ENCODE measurements at regions not wholly inside any gene's neighbourhood (a gene's known extent, or its start where the extent isn't known, plus 50 kb on each side); places are given as distances from the start of the nearest gene placed in this dataset.

DNA sequence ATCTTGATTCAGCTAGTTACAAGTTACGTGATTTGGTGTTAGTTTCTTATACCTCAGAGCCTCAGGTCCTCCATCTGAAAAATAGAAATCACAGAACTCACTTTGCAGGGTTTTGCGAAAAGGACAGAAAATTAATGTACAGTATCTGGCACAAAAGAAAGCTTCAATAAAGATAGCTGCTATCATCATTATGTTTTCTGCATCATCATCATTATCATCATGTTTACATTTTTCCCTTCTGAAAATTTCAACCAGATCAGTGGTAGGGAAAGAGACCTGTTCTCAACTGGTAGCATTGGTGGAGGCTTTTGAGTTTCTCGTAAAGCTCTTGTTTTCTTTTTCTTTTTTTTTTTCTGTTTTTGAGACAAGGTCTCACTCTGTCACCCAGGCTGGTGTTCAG is 174.7 kb upstream of the PBX1 start:
- POLR2A ChIA-PET, result no interaction called here
- no peak for DNase-seq (ENCODE audit: low spot score)
- Histone ChIP-seq H3K9me2 (ENCODE audit: insufficient read depth, low read length) (no peaks in the 10 kb centered on the region; the same call in 1 of the 2 replicates), H2AFZ (ENCODE audit: low read length) (no peak overlapping the region), H3K4me1 (ENCODE audit: insufficient read depth, low read length, poor library complexity, severe bottlenecking) (no peaks in the 10 kb centered on the region), H3K36me3 (ENCODE audit: insufficient read depth, low read length) (no peaks in the 10 kb centered on the region), H3K27ac (ENCODE audit: low read depth, low read length, poor library complexity, severe bottlenecking) (no peak overlapping the region), H4K20me1 (ENCODE audit: insufficient read depth, low read length) (no peaks in the 10 kb centered on the region), H3K4me3 (ENCODE audit: low read depth, low read length, poor library complexity, severe bottlenecking) (no peak overlapping the region), H3K9me3 (ENCODE audit: low read length) (no peaks in the 10 kb centered on the region), H3K79me2 (ENCODE audit: insufficient read depth, low read depth, low read length) (no peaks in the 10 kb centered on the region), H3K4me2 (ENCODE audit: low read length) (no peak overlapping the region)
- CTCF ChIA-PET (ENCODE audit: unreplicated experiment), result no interaction called here
- no TSS peak for BruUV-seq (replicated peaks)
- TF ChIP-seq, protein P1, sequence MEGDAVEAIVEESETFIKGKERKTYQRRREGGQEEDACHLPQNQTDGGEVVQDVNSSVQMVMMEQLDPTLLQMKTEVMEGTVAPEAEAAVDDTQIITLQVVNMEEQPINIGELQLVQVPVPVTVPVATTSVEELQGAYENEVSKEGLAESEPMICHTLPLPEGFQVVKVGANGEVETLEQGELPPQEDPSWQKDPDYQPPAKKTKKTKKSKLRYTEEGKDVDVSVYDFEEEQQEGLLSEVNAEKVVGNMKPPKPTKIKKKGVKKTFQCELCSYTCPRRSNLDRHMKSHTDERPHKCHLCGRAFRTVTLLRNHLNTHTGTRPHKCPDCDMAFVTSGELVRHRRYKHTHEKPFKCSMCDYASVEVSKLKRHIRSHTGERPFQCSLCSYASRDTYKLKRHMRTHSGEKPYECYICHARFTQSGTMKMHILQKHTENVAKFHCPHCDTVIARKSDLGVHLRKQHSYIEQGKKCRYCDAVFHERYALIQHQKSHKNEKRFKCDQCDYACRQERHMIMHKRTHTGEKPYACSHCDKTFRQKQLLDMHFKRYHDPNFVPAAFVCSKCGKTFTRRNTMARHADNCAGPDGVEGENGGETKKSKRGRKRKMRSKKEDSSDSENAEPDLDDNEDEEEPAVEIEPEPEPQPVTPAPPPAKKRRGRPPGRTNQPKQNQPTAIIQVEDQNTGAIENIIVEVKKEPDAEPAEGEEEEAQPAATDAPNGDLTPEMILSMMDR (conservative IDR thresholded peaks at IDR 0.05; ENCODE audit: low read length), result no peak
- no peak for TF ChIP-seq EZH2phosphoT487 (IDR thresholded peaks at IDR 0.05; ENCODE audit: borderline replicate concordance, low read depth, low read length)
- intact Hi-C loops (cut with micrococcal nuclease; ENCODE audit: unreplicated experiment), result no loop called here

DNA sequence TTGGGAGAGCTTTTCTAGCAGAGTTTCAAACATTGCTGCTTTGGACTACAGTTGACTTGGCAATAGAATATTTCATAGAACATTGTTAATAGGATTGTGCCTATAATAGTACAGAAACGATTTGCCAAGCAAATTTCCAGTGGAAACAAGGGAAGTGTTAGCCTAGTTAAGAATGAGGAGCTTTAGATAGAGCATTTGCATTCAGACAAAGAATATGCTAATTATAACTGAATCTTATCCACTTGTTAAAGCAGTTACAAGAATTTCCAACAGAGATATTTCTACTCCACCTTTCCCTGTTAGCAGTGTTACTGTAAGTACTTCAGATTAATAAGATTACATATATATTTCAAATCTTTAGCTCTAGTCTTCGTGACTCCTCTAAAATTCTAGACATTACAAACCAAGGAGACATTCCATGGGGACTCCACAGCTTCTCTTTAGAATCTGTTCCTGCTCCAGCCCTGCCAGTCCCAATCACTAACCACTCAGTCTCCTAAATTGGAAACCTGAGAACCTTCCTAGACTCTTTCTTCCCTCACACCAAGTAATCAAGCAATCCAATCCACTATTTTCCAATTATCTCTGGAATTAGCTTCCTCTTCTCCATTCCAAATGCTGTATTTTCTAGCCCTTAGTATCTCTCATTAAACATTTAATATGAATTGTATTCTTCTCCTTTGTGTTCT is 141.8 kb upstream of the PBX1 start:
- Histone ChIP-seq H3K4me3 (ENCODE audit: low read depth, low read length, poor library complexity, severe bottlenecking) (no peak overlapping the region), H3K79me2 (ENCODE audit: insufficient read depth, low read depth, low read length) (no peaks in the 10 kb centered on the region), H2AFZ (ENCODE audit: low read length) (no peak overlapping the region), H3K4me2 (ENCODE audit: low read length) (no peak overlapping the region), H3K27ac (ENCODE audit: low read depth, low read length, poor library complexity, severe bottlenecking) (no peak overlapping the region), H4K20me1 (ENCODE audit: insufficient read depth, low read length) (no peaks in the 10 kb centered on the region), H3K4me1 (ENCODE audit: insufficient read depth, low read length, poor library complexity, severe bottlenecking) (no peaks in the 10 kb centered on the region), H3K36me3 (ENCODE audit: insufficient read depth, low read length) (no peaks in the 10 kb centered on the region), H3K9me2 (ENCODE audit: insufficient read depth, low read length) (no peaks in the 10 kb centered on the region), H3K9me3 (ENCODE audit: low read length) (no peaks in the 10 kb centered on the region)
- CTCF ChIA-PET (ENCODE audit: unreplicated experiment), result no interaction called here
- no TSS peak for BruUV-seq (replicated peaks)
- TF ChIP-seq EZH2phosphoT487 (IDR thresholded peaks at IDR 0.05; ENCODE audit: borderline replicate concordance, low read depth, low read length), result no peak
- TF ChIP-seq, protein P1 (conservative IDR thresholded peaks at IDR 0.05; ENCODE audit: low read length), result no peak
- POLR2A ChIA-PET, result interaction anchor here (0.7 to 1.3 kb wide), 3 partner anchors 8 to 30 kb away, joined by 3 to 4 read pairs (median 4); no protein-coding TSS in a partner anchor
- DNase-seq (ENCODE audit: low spot score), result no peak
- intact Hi-C loops (cut with micrococcal nuclease; ENCODE audit: unreplicated experiment), result no loop called here

DNA sequence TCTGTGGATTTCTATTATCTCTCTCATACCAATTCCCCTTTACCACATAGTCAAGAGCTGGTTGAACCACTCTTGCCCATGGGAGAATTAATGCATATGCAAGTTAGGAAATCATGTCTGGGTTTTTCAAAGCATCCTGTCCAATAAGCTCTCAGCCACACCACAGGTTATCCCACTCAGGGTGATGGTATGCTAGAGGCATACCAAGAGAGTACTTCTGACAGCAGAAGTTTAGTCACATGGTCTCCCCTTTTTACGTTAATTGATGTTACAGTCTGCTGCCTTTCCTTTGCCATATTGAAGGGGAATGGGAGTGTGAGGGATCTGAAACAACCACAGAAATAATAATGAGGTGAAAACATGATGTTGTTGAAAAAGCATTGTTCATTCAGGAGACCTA is 135.8 kb upstream of the PBX1 start:
- H4K20me1 ChIP-seq (ENCODE audit: insufficient read depth, low read length), result no peaks in the 10 kb centered on the region
- no TSS peak for BruUV-seq (replicated peaks)
- H2AFZ ChIP-seq (ENCODE audit: low read length), result no peak overlapping the region
- H3K4me1 ChIP-seq (ENCODE audit: insufficient read depth, low read length, poor library complexity, severe bottlenecking), result no peaks in the 10 kb centered on the region
- H3K9me3 ChIP-seq (ENCODE audit: low read length), result no peaks in the 10 kb centered on the region
- DNase-seq (ENCODE audit: low spot score), result no peak
- H3K4me2 ChIP-seq (ENCODE audit: low read length), result no peak overlapping the region
- H3K79me2 ChIP-seq (ENCODE audit: insufficient read depth, low read depth, low read length), result no peaks in the 10 kb centered on the region
- no peaks in the 10 kb centered on the region for H3K36me3 ChIP-seq (ENCODE audit: insufficient read depth, low read length)
- ChIA-PET POLR2A (interaction anchor here (0.8 kb wide), 1 partner anchor 12 kb away, joined by 3 read pairs; no protein-coding TSS in a partner anchor), CTCF (ENCODE audit: unreplicated experiment) (no interaction called here)
- H3K9me2 ChIP-seq (ENCODE audit: insufficient read depth, low read length), result no peaks in the 10 kb centered on the region
- no peak overlapping the region for H3K4me3 ChIP-seq (ENCODE audit: low read depth, low read length, poor library complexity, severe bottlenecking)
- intact Hi-C loops (cut with micrococcal nuclease; ENCODE audit: unreplicated experiment), result no loop called here
- H3K27ac ChIP-seq (ENCODE audit: low read depth, low read length, poor library complexity, severe bottlenecking), result no peak overlapping the region
- no peak for TF ChIP-seq EZH2phosphoT487 (IDR thresholded peaks at IDR 0.05; ENCODE audit: borderline replicate concordance, low read depth, low read length)
- TF ChIP-seq, protein P1 (conservative IDR thresholded peaks at IDR 0.05; ENCODE audit: low read length), result no peak
